ENCODE measurements at regions not wholly inside any gene's neighbourhood (a gene's known extent, or its start where the extent isn't known, plus 50 kb on each side); places are given as distances from the start of the nearest gene placed in this dataset.

- no peak for DNase-seq
Measured at GRCh38 chr19:31502536-31503170, 153.4 kb upstream of the TSHZ3 start.

DNA sequence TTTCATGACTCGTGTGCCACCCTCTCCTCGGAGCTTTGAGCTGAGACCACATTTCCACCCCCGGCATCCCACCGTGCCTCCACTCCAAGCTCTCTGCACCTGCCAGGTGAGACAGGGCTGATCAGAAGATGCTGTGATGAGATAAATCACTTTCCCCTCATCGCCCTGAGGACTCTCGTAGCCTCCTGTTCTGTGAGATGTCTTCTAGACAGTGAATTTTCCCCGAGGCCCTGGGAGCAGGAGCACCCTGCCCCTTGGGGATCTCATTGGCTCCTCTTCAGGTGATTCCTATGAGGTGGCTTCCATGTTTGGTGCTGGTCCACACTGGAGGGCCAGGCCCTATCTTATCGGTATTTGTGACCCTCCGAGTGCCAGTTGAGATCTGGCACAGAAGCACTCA is 154.0 kb upstream of the TSHZ3 start:
- DNase-seq, result no peak

GRCh38 chr19:31504221-31504620 is 155.0 kb upstream of the TSHZ3 start:
- DNase-seq, result no peak

DNA sequence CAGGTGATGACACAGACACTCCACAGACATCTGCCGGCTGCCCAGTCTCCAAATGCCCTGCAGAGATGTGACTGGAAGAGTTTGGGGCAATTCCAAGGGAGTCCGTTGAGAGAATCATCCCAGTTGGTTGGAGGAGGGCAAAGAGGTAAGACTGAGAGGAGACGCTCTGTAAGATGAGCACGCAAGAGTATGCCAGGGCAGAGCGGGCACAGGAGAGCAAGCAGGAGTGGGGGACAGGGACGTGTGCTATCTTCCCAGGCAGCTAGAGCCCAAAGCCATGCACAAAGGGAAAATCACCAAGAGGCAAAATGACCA is 156.3 kb upstream of the TSHZ3 start:
- DNase-seq, result no peak

DNA sequence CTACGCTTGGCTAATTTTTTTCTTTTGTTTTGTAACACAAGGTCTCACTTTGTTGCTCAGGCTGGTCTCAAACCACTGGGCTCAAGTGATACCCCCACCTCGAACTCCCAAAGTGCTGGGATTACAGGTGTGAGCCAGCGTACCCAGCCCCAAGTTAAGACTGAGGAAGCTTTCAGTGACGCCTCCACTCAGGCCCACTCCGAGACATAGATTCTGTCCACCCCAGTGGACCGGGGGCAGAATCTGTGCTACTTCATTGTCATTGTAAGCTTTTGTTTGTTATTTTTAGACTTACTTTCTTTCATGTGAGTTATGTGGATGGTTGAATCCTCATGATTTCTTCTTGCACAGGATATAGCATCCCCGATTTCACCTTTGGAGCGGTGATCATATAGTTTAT is 156.9 kb upstream of the TSHZ3 start:
- DNase-seq, result no peak

GRCh38 chr19:31510635-31511034 is 161.4 kb upstream of the TSHZ3 start:
- no peak for DNase-seq

- no peak for DNase-seq
Measured at GRCh38 chr19:31511098-31511497, 161.9 kb upstream of the TSHZ3 start.

- no peak for DNase-seq
Measured at GRCh38 chr19:31511696-31512095, 162.5 kb upstream of the TSHZ3 start.

- DNase-seq, result no peak
Measured at GRCh38 chr19:31512181-31512970, 163.1 kb upstream of the TSHZ3 start.

GRCh38 chr19:31513841-31514240 is 164.6 kb upstream of the TSHZ3 start:
- DNase-seq, result no peak

DNA sequence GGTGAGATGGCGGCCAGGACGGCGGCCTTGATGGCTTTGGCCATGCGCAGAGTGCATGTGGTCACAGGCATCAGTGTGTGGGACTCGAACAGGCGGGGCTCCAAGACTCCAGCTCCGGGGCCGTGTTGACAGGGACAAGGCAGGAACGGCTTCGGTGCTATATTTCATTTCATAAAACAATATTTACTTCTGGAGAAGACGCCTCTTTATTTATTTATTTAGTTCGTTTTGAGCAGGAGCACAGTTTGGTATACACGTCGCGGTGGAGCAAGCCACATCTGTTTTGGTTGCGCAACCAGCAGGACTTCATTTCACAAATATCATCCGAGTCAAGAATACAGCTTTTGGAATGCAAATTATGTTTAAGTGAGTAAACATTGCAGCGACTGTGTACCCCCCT is 166.7 kb upstream of the TSHZ3 start:
- no peak for DNase-seq

DNA sequence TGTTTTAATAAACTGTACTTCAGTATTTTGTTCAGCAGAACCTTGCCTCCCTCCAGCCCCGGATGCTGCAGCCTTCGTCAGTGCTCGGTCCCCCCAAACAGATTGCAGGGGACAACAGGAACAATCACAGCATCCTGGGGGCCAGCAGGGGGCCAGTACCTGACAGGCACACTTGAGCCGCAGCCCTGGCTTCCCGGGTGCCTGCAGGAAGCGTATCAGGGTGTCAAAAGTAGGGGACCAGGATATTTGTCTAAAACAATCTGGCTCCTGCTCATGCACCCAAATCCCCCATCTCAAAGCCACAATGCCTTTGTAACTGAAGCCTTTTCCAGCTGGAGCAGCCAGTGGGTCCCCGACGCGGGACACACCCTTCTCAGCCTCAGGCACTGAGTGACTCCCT is 167.5 kb upstream of the TSHZ3 start:
- DNase-seq, result no peak

DNA sequence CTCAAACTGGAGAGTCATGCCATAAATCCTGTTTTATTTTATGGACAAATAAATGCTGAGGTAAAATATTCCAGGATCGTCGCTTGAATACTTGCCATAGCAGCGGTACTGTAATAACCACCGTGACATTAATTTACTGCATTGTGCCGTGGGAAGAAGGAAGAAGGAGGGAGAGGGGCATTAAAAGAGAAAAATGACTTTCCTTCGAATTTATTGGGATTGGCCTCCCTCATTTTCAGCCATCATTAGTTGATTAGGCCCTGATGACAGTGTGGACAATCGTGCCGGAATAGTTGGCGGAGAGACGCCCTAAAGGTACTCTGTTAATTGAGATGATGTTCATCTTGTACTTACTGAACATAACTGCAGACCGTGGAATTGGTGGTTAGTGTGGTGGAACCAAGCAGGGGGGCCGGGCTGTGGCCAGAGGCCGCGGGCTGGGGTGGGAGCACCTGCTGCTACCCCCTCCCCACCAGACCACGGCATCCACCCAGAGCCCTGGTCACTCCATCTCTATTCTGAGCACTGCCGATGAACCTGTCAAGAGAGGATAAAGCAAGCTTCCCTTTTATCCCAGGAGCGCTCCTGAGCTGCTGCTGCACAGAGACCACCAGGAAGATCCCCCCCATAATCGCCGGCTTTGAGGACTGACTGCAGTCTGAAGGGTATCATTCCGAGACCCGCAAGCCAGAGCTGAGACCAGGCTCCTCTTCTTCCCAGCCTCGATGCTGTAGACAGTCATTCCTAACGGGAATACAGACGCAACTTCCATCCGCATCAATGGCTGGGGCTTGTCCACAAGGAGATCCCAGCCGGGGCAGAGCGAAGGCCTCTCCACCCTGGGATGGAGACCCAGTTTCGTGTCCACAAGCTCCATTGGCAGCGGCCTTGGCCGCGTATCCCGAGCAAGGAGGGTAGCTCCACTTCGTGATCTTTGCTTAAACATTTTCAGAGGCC is 168.3 kb upstream of the TSHZ3 start:
- no peak for DNase-seq

DNA sequence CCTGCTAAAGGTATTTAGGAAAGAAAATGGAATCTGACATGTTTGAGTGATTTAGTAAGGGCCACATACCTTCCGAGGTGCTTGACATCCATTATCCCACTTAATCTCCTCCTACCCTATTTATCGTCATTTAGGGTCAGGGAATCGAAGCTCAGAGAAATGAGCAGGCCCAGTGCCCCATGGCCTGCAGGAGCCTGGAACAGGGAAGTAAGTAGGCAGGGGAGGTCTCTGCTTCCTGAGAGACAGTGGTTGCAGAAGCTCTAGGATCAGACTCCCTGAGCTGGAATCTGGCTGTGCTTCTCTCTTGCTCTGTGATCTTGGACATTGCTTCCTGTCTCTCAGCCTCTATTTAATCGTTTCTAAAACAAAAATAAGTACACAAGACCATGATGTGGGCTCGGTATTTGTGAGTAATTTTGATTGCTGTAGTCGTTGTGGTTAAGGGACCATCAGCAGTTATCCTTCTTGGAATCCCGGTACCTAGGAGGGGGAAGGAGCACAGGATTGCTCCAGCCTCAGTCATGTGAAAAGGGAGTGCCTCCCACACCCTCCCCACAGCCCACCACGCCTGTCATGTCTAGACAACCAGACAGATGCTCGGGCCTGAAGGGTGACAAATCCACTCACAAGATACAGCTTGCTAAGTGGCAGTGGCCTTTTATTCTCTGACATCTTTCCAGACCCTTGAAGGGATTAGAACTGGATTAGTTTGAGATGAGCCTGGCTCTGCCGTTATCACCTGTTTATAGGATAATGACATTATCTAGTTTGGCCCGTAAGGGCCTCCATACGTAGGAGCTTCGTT is 169.2 kb upstream of the TSHZ3 start:
- no peak for DNase-seq

- DNase-seq, result no peak
Measured at GRCh38 chr19:31519256-31519655, 170.0 kb upstream of the TSHZ3 start.

DNA sequence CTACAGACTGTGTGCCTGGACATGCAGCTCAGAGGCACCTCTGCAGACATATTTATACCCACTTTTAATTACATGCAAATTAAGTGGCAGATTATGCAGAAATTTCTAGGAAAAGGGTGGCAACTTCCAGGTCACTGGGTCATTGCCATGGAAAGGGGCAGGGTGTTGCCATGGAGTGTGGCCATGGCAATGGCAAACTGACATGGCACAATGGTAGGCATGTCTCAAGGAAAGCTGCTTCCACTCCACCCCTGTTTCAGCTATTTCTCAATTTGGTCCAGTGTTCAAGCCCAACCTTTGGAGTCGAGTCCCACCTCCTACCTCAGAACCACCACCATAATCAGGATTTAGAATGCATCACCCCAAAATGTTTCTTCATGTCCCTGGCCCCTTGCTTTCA is 170.7 kb upstream of the TSHZ3 start:
- no peak for DNase-seq

- no peak for DNase-seq
Measured at GRCh38 chr19:31520633-31521032, 171.4 kb upstream of the TSHZ3 start.

- no peak for DNase-seq
Measured at GRCh38 chr19:31525610-31526147, 176.4 kb upstream of the TSHZ3 start.

DNA sequence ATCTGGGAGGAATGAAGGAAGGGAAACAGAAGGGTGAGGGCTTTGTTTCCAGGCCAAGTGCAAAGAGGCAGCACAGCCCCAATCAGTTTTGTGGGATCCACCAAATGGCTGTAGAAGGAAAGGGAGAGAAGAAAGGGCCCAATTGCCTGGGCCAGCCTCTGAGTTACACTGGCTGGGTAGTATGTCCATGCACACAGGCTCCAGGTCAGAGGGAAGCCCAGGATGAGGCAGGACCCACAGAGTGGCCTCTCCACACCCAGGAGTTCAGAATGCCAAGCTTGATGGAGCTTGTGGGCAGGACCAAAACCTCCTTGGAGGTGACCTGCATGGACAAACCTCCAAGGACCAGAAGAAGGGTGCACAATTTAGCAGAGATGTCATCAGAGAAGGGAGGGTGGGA is 178.2 kb upstream of the TSHZ3 start:
- DNase-seq, result no peak

GRCh38 chr19:31528261-31528660 is 179.0 kb upstream of the TSHZ3 start:
- DNase-seq, result no peak

DNA sequence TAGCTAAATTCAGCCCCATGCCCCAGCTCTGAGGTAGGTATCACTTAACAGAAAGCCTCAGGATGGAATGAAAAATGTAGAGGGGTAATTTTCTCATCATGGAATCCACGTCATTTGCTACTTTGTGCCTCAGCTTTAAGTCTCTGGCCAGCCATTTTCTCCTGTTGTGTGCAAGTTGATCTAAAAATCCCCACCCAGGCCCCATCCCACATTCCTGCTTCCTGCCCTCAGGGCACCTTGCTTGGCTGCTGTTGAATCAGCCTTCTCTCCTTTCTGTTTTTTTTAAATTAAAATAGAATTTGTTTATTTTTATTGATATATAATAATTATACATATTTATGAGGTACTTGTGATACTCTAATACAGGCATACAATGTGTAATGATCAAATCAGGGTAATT is 179.9 kb upstream of the TSHZ3 start:
- no peak for DNase-seq

DNA sequence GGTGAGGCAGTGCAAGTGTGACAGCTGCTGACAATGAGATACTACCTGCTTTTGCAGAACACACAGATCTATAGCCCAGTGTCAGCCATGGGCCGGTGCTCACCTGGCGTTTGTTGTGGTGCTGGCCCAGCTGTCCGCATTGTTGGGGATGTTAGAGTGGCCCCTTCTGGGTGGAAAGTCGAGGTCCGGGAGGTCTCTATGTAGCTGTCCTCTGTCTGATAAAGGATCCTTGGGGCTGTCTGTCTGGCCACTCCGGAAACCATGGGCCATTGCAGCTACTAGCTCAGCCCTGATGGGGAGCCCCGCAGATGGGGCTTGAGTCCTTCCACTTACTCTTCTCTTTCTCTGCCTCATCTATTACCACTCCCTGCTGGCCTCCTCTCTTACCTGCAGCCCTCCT is 181.5 kb upstream of the TSHZ3 start:
- DNase-seq, result no peak

GRCh38 chr19:31531326-31531725 is 182.1 kb upstream of the TSHZ3 start:
- DNase-seq, result no peak

Data from activated effector memory CD4-positive, alpha-beta T cell treated with Interleukin-2 at 50 U/mL for 16 hours (primary cell).